Activated naive CD8-positive, alpha-beta T cell treated with anti-CD3 and anti-CD28 coated beads, Interleukin-2, amount 50 U/mL, for 24 hours (primary cell): ENCODE measurements at regions not wholly inside any gene's neighbourhood (a gene's known extent, or its start where the extent isn't known, plus 50 kb on each side); places are given as distances from the start of the nearest gene placed in this dataset.

Experiments used
- ATAC-seq: fragments of 150-1000 bp; cut with Tn5 transposase; one replicate; pipeline ENCODE4 v1.10.0; 2021
- DNase-seq: peaks from one replicate; pipeline ENCODE4 v3.0.0; 2021
- H3K27ac Mint-ChIP-seq: one replicate; pipeline ENCODE4 v1.8.0; 2021; ENCODE audit warnings: mild to moderate bottlenecking, mixed read lengths
- H3K27me3 Mint-ChIP-seq: one replicate; pipeline ENCODE4 v1.8.0; 2021; ENCODE audit warnings: mixed read lengths
- H3K36me3 Mint-ChIP-seq: one replicate; pipeline ENCODE4 v1.8.0; 2021; ENCODE audit warnings: low read depth, mixed read lengths
- H3K4me1 Mint-ChIP-seq: one replicate; pipeline ENCODE4 v1.8.0; 2021; ENCODE audit warnings: mixed read lengths
- H3K4me3 Mint-ChIP-seq: one replicate; pipeline ENCODE4 v1.8.0; 2021; ENCODE audit warnings: mild to moderate bottlenecking, moderate library complexity, mixed read lengths
- H3K9me3 Mint-ChIP-seq: one replicate; pipeline ENCODE4 v1.8.0; 2021; ENCODE audit warnings: mixed read lengths

DNA sequence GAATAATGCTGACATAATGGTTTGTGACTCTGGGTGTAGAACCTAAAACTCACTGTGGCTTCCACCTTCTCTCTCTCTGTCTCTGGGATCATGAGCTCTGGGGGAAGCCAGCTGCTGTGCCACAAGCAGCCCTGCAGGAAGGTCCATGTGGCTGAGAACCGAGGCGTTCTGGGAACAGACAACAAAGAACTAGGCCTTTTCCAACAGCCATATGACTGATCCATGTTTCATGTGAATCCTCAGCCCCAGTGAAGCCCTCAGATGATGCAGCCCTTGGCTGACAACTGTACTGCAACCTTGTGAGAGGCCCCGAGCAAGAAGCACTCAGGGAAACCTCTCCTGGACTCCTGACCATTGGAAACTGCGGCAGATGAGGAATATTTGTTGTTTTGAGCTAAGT, 56.6 kb downstream of the HLA-G start:
- no peak for DNase-seq
- H3K4me3 Mint-ChIP-seq: no peak overlapping the region
- no peaks in the 10 kb centered on the region for H3K27me3 Mint-ChIP-seq
- ATAC-seq: no peak
- H3K36me3 Mint-ChIP-seq: peaks cover 11% of the 10 kb centered on the region
- peaks cover 12% of the 10 kb centered on the region for H3K4me1 Mint-ChIP-seq
- H3K9me3 Mint-ChIP-seq: peaks cover 6% of the 10 kb centered on the region
- no peak overlapping the region for H3K27ac Mint-ChIP-seq

DNA sequence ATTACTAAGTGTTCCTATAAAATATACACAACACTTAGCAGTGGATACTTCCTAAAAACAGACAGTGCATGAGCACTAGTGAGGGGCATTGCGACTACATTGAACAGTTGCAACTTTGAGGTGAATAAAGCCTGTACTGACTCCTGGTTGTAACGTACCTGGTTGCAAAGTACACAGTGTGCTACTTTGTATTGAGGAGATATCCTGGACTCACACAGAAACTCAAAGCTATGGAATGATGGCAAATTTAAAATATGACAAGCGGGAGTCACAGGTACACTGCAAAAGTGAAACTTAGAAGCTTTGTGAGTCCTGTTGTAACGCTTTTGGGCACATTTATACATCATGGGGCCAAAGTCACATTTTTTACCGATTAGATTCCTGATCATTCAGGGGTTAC, 55.6 kb upstream of the HLA-A start:
- peaks cover 6% of the 10 kb centered on the region for H3K9me3 Mint-ChIP-seq
- DNase-seq: no peak
- peak overlapping the region; percentile 52 for H3K4me3 Mint-ChIP-seq
- peaks cover 11% of the 10 kb centered on the region for H3K36me3 Mint-ChIP-seq
- H3K27ac Mint-ChIP-seq: peak overlapping the region; percentile 55
- no peak for ATAC-seq
- peaks cover 12% of the 10 kb centered on the region for H3K4me1 Mint-ChIP-seq
- no peaks in the 10 kb centered on the region for H3K27me3 Mint-ChIP-seq

DNA sequence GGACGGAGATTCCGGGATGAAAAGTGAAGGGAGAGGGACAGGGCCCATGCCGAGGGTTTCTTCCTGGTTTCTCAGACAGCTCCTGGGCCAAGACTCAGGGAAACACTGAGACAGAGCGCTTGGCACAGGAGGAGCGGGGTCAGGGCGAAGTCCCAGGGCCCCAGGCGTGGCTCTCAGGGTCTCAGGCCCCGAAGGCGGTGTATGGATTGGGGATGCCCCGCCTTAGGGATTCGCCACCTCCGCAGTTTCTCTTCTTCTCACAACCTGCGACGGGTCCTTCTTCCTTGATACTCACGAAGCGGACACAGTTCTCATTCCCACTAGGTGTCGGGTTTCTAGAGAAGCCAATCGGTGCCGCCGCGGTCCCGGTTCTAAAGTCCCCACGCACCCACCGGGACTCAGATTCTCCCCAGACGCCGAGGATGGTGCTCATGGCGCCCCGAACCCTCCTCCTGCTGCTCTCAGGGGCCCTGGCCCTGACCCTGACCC, 55.0 kb upstream of the HLA-A start:
- H3K27me3 Mint-ChIP-seq: no peaks in the 10 kb centered on the region
- H3K9me3 Mint-ChIP-seq: peaks cover 6% of the 10 kb centered on the region
- peak overlapping the region; percentile 55 for H3K27ac Mint-ChIP-seq
- peaks cover 11% of the 10 kb centered on the region for H3K36me3 Mint-ChIP-seq
- H3K4me3 Mint-ChIP-seq: peak overlapping the region; percentile 84
- DNase-seq (peak; percentile 46), ATAC-seq (no peak)
- peaks cover 12% of the 10 kb centered on the region for H3K4me1 Mint-ChIP-seq

DNA sequence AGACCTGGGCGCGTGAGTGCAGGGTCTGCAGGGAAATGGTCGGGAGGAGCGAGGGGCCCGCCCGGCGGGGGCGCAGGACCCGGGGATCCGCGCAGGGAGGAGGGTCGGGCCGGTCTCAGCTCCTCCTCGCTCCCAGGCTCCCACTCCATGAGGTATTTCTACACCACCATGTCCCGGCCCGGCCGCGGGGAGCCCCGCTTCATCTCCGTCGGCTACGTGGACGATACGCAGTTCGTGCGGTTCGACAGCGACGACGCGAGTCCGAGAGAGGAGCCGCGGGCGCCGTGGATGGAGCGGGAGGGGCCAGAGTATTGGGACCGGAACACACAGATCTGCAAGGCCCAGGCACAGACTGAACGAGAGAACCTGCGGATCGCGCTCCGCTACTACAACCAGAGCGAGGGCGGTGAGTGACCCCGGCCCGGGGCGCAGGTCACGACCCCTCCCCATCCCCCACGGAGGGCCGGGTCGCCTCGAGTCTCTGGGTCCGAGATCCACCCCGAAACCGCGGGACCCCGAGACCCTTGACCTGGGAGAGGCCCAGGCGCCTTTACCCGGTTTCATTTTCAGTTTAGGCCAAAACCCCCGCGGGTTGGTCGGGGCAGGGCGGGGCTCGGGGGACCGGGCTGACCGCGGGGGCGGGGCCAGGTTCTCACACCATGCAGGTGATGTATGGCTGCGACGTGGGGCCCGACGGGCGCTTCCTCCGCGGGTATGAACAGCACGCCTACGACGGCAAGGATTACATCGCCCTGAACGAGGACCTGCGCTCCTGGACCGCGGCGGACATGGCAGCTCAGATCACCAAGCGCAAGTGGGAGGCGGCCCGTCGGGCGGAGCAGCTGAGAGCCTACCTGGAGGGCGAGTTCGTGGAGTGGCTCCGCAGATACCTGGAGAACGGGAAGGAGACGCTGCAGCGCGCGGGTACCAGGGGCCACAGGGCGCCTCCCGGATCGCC, 54.2 kb upstream of the HLA-A start:
- Mint-ChIP-seq H3K4me3 (peak overlapping the region; percentile 84), H3K9me3 (peaks cover 6% of the 10 kb centered on the region), H3K27ac (peak overlapping the region; percentile 76), H3K36me3 (peaks cover 9% of the 10 kb centered on the region), H3K27me3 (no peaks in the 10 kb centered on the region), H3K4me1 (peaks cover 12% of the 10 kb centered on the region)
- DNase-seq (peak; percentile 82), ATAC-seq (peak; percentile 89)
